WI38 (cell line): ENCODE measurements at regions not wholly inside any gene's neighbourhood (a gene's known extent, or its start where the extent isn't known, plus 50 kb on each side); places are given as distances from the start of the nearest gene placed in this dataset.
A peak's percentile ranks its signal among the peaks of the same experiment; 100 is the strongest.

Experiments
- H3K4me3 ChIP-seq: 2 replicates; pipeline ENCODE4 v1.5.1; 2011; ENCODE audit warnings: low read depth, mild to moderate bottlenecking, control low read depth, low read length
- TF ChIP-seq, protein P1 (sequence below): IDR thresholded peaks from 2 replicates; pipeline ENCODE4 v1.5.1; 2012; ENCODE audit warnings: low read depth, mild to moderate bottlenecking, control low read depth, low read length

DNA sequence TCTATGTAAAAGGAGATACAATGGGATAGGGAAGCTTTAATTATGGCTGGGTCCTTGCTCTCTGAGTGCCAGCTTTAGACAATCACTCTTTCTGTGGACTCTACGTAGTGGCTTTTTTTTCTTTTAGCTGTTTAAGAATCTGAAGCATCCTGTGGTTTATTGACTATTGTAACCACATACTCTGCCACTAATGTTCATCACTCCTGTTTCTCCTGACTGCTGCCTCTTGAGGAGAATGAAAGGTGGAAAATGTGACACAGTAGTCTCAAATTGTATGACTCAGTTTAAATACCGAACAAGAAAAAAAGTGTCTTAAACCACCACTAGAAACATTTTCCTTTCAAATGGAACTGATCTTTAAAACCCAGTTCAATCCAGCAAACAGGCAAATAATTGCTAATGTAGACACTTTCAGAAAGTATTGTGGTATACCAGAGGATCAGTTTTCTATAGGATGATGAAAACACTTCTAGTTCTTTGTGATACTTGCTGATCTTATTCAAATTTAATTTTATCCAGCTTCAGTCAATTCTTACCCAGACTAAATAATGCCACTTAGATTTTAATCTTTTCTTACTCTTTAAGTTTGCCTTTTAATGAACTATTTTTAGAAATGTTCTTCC, 302.7 kb upstream of the PMFBP1 start:
- H3K4me3 ChIP-seq, result no peak overlapping the region
- TF ChIP-seq, protein P1, sequence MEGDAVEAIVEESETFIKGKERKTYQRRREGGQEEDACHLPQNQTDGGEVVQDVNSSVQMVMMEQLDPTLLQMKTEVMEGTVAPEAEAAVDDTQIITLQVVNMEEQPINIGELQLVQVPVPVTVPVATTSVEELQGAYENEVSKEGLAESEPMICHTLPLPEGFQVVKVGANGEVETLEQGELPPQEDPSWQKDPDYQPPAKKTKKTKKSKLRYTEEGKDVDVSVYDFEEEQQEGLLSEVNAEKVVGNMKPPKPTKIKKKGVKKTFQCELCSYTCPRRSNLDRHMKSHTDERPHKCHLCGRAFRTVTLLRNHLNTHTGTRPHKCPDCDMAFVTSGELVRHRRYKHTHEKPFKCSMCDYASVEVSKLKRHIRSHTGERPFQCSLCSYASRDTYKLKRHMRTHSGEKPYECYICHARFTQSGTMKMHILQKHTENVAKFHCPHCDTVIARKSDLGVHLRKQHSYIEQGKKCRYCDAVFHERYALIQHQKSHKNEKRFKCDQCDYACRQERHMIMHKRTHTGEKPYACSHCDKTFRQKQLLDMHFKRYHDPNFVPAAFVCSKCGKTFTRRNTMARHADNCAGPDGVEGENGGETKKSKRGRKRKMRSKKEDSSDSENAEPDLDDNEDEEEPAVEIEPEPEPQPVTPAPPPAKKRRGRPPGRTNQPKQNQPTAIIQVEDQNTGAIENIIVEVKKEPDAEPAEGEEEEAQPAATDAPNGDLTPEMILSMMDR, result no peak

GRCh38 chr16:72473631-72474030, 301.7 kb upstream of the PMFBP1 start:
- TF ChIP-seq, protein P1, result no peak
- no peak overlapping the region for H3K4me3 ChIP-seq

DNA sequence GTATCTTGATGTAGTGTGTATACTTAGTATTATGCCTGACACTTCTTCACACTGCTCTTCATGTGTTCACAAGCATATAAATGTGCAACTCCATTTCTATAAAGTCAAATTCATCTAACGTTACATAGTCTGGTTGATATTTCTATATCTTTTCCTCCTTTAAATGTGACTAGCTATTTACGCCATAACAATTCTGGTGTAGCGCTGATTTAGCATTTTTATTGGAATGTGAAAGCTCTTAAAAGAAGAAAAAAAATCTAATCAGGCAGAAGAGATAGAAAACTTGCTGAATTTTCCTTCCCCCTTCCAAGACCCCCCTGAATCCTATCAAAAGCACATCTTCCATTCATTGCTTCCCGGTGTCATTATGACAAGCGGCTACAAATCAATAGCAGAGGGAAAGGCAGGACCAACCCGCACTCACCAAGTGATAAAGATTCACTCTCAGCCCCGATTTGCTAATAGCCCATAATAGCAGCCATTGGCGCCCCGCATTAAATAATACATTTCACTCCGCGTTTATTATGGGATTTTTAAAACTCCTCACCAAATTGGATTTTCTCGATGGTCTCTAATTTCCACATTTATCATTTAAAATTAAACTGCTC, 299.5 kb upstream of the PMFBP1 start:
- TF ChIP-seq, protein P1, result no peak
- H3K4me3 ChIP-seq, result no peak overlapping the region

GRCh38 chr16:72470541-72470940, 298.6 kb upstream of the PMFBP1 start:
- H3K4me3 ChIP-seq, result no peak overlapping the region
- TF ChIP-seq, protein P1, result no peak

DNA sequence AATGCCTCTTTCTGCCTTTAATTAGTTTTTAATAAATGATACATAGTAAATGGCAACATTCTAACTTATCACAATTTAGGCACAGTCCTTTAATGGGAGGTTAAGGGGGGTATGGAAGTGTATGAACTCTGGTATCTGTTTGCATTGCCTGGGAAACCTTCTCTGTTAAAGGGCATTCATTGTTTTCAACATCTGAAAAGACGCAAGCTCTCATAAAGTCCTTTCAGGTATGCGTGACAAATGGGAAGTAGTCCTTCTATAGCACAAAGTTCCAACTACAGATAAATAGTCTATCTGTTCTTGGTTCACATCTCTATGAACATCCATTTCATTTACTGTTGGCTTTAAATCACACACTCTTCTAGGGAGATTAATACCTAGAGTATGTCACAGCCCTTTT, 298.0 kb upstream of the PMFBP1 start:
- no peak overlapping the region for H3K4me3 ChIP-seq
- TF ChIP-seq, protein P1, result no peak

- TF ChIP-seq, protein P1, result no peak
- no peak overlapping the region for H3K4me3 ChIP-seq
These were observed 296.6 kb upstream of the PMFBP1 start for GRCh38 chr16:72468582-72468981.

DNA sequence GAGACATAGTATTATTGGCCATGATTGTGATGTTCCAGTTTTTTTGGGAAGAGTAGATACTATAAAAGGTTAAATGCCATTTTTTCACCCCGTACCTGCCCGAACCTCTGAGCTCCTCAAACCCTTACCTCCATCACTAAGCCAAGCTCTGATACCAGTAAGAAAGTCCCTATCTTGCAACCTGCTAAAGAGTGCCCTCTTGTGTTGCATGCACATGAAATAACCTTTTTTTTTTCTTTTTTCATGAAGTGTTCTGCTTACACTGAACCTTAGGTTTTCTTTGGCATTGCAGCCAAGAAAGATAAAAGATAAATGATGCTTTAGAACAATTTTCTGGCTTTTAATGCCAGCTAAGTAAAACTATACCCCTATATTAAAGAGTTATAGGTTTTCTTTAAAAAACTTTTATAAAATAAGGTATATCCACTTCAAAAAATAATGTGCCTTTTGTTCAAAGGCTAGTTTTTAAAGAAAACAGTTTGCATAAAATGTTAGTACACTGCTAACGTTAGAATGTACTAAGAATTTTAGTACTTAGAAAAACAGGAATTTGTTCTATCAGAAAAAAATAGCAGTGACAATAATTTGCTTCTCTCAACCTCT, 295.3 kb upstream of the PMFBP1 start:
- TF ChIP-seq, protein P1, result peak; percentile 40; the same call in 1 of the 2 replicates
- no peak overlapping the region for H3K4me3 ChIP-seq
